Neural crest cell (in vitro differentiated cells): ENCODE measurements at regions not wholly inside any gene's neighbourhood (a gene's known extent, or its start where the extent isn't known, plus 50 kb on each side); places are given as distances from the start of the nearest gene placed in this dataset.

ENCODE experiments used
- DNase-seq: peaks from one replicate; pipeline ENCODE4 v3.0.0; 2021; ENCODE audit warnings: low read depth, mixed read lengths, low spot score
- H3K27ac Mint-ChIP-seq: one replicate; pipeline ENCODE4 v1.8.0; 2021; ENCODE audit warnings: mild to moderate bottlenecking, mixed read lengths; ENCODE audit not compliant: unreplicated experiment
- H3K27me3 Mint-ChIP-seq: 2 replicates; pipeline ENCODE4 v1.8.0; 2021; ENCODE audit warnings: low read depth, mild to moderate bottlenecking, mixed read lengths
- H3K36me3 Mint-ChIP-seq: 2 replicates; pipeline ENCODE4 v1.8.0; 2021; ENCODE audit warnings: low read depth, mild to moderate bottlenecking, mixed read lengths
- H3K4me1 Mint-ChIP-seq: 2 replicates; pipeline ENCODE4 v1.8.0; 2021; ENCODE audit warnings: mixed read lengths
- H3K4me3 Mint-ChIP-seq: one replicate; pipeline ENCODE4 v1.8.0; 2021; ENCODE audit warnings: mild to moderate bottlenecking, mixed read lengths
- H3K9me3 Mint-ChIP-seq: 2 replicates; pipeline ENCODE4 v1.8.0; 2021; ENCODE audit warnings: mixed read lengths
- TF ChIP-seq, protein P1 (sequence below): fragments of 200-600 bp; sonication (generic); conservative IDR thresholded peaks from 2 replicates; pipeline ENCODE4 v1.5.0; 2021; ENCODE audit warnings: antibody characterized with exemption, mild to moderate bottlenecking

- no peak for DNase-seq
- Mint-ChIP-seq H3K9me3 (no peaks in the 10 kb centered on the region), H3K4me3 (no peak overlapping the region), H3K36me3 (no peaks in the 10 kb centered on the region), H3K4me1 (peaks cover 13% of the 10 kb centered on the region), H3K27me3 (peaks cover 15% of the 10 kb centered on the region), H3K27ac (no peak overlapping the region)
- TF ChIP-seq, protein P1, sequence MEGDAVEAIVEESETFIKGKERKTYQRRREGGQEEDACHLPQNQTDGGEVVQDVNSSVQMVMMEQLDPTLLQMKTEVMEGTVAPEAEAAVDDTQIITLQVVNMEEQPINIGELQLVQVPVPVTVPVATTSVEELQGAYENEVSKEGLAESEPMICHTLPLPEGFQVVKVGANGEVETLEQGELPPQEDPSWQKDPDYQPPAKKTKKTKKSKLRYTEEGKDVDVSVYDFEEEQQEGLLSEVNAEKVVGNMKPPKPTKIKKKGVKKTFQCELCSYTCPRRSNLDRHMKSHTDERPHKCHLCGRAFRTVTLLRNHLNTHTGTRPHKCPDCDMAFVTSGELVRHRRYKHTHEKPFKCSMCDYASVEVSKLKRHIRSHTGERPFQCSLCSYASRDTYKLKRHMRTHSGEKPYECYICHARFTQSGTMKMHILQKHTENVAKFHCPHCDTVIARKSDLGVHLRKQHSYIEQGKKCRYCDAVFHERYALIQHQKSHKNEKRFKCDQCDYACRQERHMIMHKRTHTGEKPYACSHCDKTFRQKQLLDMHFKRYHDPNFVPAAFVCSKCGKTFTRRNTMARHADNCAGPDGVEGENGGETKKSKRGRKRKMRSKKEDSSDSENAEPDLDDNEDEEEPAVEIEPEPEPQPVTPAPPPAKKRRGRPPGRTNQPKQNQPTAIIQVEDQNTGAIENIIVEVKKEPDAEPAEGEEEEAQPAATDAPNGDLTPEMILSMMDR: no peak
Observed at GRCh38 chr20:58004146-58004545, 224.3 kb downstream of the ANKRD60 start.

DNA sequence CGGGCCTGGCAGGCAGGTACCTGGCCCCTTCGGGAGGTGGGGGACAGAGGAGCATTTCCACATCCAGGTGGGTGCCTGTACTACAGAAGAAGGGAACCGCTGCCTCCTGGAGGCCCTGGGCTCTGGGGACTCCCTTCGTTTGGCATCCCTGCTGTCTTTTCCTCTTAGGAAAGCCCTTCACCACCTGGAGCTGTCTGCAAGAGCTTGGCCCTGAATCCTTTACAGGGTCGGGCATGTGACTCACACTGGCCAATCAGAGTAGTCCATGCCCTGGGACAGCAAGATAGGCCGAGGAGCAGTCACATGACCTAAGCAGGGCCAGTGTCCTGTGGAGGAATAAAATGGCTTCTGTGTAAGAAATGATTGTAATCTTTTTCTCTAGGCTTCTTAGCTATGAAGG, 224.9 kb downstream of the ANKRD60 start:
- peak overlapping the region; percentile 35 for H3K27ac Mint-ChIP-seq
- no peak overlapping the region for H3K4me3 Mint-ChIP-seq
- H3K4me1 Mint-ChIP-seq: peaks cover 18% of the 10 kb centered on the region
- TF ChIP-seq, protein P1: no peak
- H3K36me3 Mint-ChIP-seq: no peaks in the 10 kb centered on the region
- H3K9me3 Mint-ChIP-seq: no peaks in the 10 kb centered on the region
- DNase-seq: no peak
- peaks cover 18% of the 10 kb centered on the region for H3K27me3 Mint-ChIP-seq

DNA sequence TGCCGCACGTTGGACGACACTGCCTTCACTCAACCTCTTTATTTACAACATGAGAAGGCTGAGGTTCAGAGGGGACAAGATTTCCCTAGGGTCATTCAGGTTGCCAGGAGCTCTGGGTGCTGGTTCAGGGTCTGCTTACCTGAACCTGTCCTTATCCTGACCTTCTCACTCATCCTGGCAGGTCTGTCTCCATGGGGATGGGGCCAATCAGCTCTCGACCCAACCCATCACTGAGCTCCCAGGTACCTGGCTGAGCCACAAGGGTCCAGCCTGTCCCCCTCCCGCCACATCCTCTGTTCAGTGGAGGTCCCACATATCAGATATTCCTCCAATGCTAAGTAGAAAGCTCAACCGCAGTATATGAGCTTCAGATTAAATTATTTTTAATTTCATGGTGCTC, 225.6 kb downstream of the ANKRD60 start:
- TF ChIP-seq, protein P1: no peak
- no peak for DNase-seq
- Mint-ChIP-seq H3K27me3 (peaks cover 22% of the 10 kb centered on the region), H3K27ac (no peak overlapping the region), H3K4me3 (no peak overlapping the region), H3K36me3 (no peaks in the 10 kb centered on the region), H3K9me3 (no peaks in the 10 kb centered on the region), H3K4me1 (peaks cover 20% of the 10 kb centered on the region)

- Mint-ChIP-seq H3K27me3 (peaks cover 32% of the 10 kb centered on the region), H3K4me1 (peaks cover 20% of the 10 kb centered on the region), H3K4me3 (no peak overlapping the region), H3K36me3 (no peaks in the 10 kb centered on the region), H3K27ac (no peak overlapping the region), H3K9me3 (no peaks in the 10 kb centered on the region)
- TF ChIP-seq, protein P1: no peak
- DNase-seq: no peak
Observed at GRCh38 chr20:58001946-58002345, 226.5 kb downstream of the ANKRD60 start.

GRCh38 chr20:58001381-58001780, 227.1 kb downstream of the ANKRD60 start:
- H3K4me3 Mint-ChIP-seq: no peak overlapping the region
- DNase-seq: no peak
- H3K9me3 Mint-ChIP-seq: no peaks in the 10 kb centered on the region
- H3K36me3 Mint-ChIP-seq: no peaks in the 10 kb centered on the region
- TF ChIP-seq, protein P1: no peak
- H3K27me3 Mint-ChIP-seq: peaks cover 35% of the 10 kb centered on the region
- no peak overlapping the region for H3K27ac Mint-ChIP-seq
- H3K4me1 Mint-ChIP-seq: peaks cover 20% of the 10 kb centered on the region

GRCh38 chr20:58000861-58001260, 227.6 kb downstream of the ANKRD60 start:
- peaks cover 20% of the 10 kb centered on the region for H3K4me1 Mint-ChIP-seq
- H3K27ac Mint-ChIP-seq: no peak overlapping the region
- no peak for DNase-seq
- no peaks in the 10 kb centered on the region for H3K36me3 Mint-ChIP-seq
- TF ChIP-seq, protein P1: no peak
- H3K9me3 Mint-ChIP-seq: no peaks in the 10 kb centered on the region
- peaks cover 35% of the 10 kb centered on the region for H3K27me3 Mint-ChIP-seq
- H3K4me3 Mint-ChIP-seq: no peak overlapping the region
